GM12892 (cell line): ENCODE measurements at regions not wholly inside any gene's neighbourhood (a gene's known extent, or its start where the extent isn't known, plus 50 kb on each side); places are given as distances from the start of the nearest gene placed in this dataset.

ENCODE experiments used
- POLR2A ChIP-seq: IDR thresholded peaks from 2 replicates; pipeline ENCODE4 v1.6.1; 2011; ENCODE audit warnings: low read depth, low read length, control low read depth
- POLR2AphosphoS5 ChIP-seq: IDR thresholded peaks from 2 replicates; pipeline ENCODE4 v1.6.1; 2011; ENCODE audit warnings: low read depth, low read length, control low read depth
- TAF1 ChIP-seq: IDR thresholded peaks from 2 replicates; pipeline ENCODE4 v1.6.1; 2011; ENCODE audit warnings: low read depth, mild to moderate bottlenecking, control low read depth, low read length, borderline replicate concordance

GRCh38 chr3:118487734-118488133, 546.9 kb downstream of the IGSF11 start:
- TF ChIP-seq POLR2AphosphoS5 (no peak), POLR2A (no peak), TAF1 (no peak)
